Endothelial cell of umbilical vein (primary cell): ENCODE measurements at regions not wholly inside any gene's neighbourhood (a gene's known extent, or its start where the extent isn't known, plus 50 kb on each side); places are given as distances from the start of the nearest gene placed in this dataset.

Experiments used
- BruUV-seq: library from RNA; stranded (reverse); fragments of 400-500 nt; replicated peaks from 2 replicates; lab custom pipeline; 2021; lab: Mats Ljungman, UMichigan
- CTCF ChIA-PET: fragments of 300-600, 350-600 bp; sonication (Branson Sonifier 250); formaldehyde crosslinking; loops from one replicate; lab custom pipeline; 2021; ENCODE audit warnings: antibody characterized with exemption, inconsistent platforms; lab: Charles Lee
- POLR2A ChIA-PET: fragments of 300-600, 350-600 bp; sonication (Branson Sonifier 250); formaldehyde crosslinking; loops from one replicate; lab custom pipeline; 2021; ENCODE audit warnings: antibody characterized with exemption, inconsistent platforms; lab: Charles Lee
- DNase-seq: peaks from one replicate; pipeline ENCODE4 v3.0.0-alpha.2; 2011; ENCODE audit warnings: low read depth, low spot score
- FAIRE-seq: peaks from 2 replicates; lab custom pipeline; 2011; peaks lifted over from hg19 to GRCh38; lab: Jason Lieb, UNC
- H2AFZ ChIP-seq: 2 replicates; pipeline ENCODE4 v1.6.0; 2012; ENCODE audit warnings: low read depth, low read length, control low read depth, inconsistent platforms
- H3K27ac ChIP-seq: 2 replicates; pipeline ENCODE4 v1.5.1; 2011; ENCODE audit warnings: low read depth, mild to moderate bottlenecking, control low read depth, low read length, moderate library complexity; ENCODE audit not compliant: insufficient read depth
- H3K27me3 ChIP-seq, 2 experiments: 2 replicates each; pipeline versions ENCODE4 v1.6.0 to v1.6.1; 2011; ENCODE audit warnings: low read length in 2 of 2, mixed read lengths in 1 of 2; ENCODE audit not compliant: control insufficient read depth in 2 of 2, insufficient read depth in 2 of 2
- H3K36me3 ChIP-seq, 2 experiments: 2 replicates in 1 of 2; 3 replicates in 1 of 2; pipeline ENCODE4 v1.5.1; 2011; ENCODE audit warnings: low read length in 2 of 2, mild to moderate bottlenecking in 1 of 2, moderate library complexity in 1 of 2; ENCODE audit not compliant: control insufficient read depth in 2 of 2, insufficient read depth in 2 of 2; ENCODE audit errors: extremely low read depth in 1 of 2
- H3K4me1 ChIP-seq: 3 replicates; pipeline ENCODE4 v1.5.1; 2011; ENCODE audit warnings: mild to moderate bottlenecking, low read length; ENCODE audit not compliant: control insufficient read depth, insufficient read depth; ENCODE audit errors: extremely low read depth
- H3K4me2 ChIP-seq: 2 replicates; pipeline ENCODE4 v1.6.1; 2011; ENCODE audit warnings: low read length, control low read depth, mixed read lengths; ENCODE audit not compliant: insufficient read depth
- H3K4me3 ChIP-seq, 3 experiments: fragments of 200-600 bp in 1 of 3; sonication (generic), shearing (Covaris generic) in 1 of 3; replicated peaks in 1 of 3; 2 replicates each; pipeline ENCODE4 v1.5.1; 2011 to 2016; ENCODE audit warnings: control low read depth in 3 of 3, low read length in 3 of 3, mild to moderate bottlenecking in 2 of 3, inconsistent platforms in 1 of 3, low read depth in 1 of 3, moderate library complexity in 1 of 3; ENCODE audit not compliant: insufficient read depth in 1 of 3
- H3K79me2 ChIP-seq: 2 replicates; pipeline ENCODE4 v1.6.0; 2012; ENCODE audit warnings: low read length, inconsistent platforms; ENCODE audit not compliant: control insufficient read depth, insufficient read depth
- H3K9ac ChIP-seq: replicated peaks from 2 replicates; pipeline ENCODE3; 2011; ENCODE audit warnings: low read length, control low read depth; ENCODE audit not compliant: insufficient read depth; ENCODE audit errors: extremely low read depth
- H3K9me1 ChIP-seq: replicated peaks from 3 replicates; pipeline ENCODE4 v1.6.0; 2011; ENCODE audit warnings: mild to moderate bottlenecking, low read length; ENCODE audit not compliant: control insufficient read depth, insufficient read depth; ENCODE audit errors: extremely low read depth
- H3K9me3 ChIP-seq: replicated peaks from 2 replicates; pipeline ENCODE4 v1.5.1; 2012; ENCODE audit warnings: low read length, inconsistent platforms; ENCODE audit not compliant: control insufficient read depth, insufficient read depth
- H4K20me1 ChIP-seq: replicated peaks from 2 replicates; pipeline ENCODE3; 2011; ENCODE audit warnings: mild to moderate bottlenecking, low read length; ENCODE audit not compliant: control insufficient read depth, insufficient read depth; ENCODE audit errors: extremely low read depth
- EZH2 ChIP-seq: IDR thresholded peaks from 2 replicates; pipeline ENCODE4 v1.6.1; 2012; ENCODE audit warnings: borderline replicate concordance, low read depth, mild to moderate bottlenecking, moderate library complexity, low read length, inconsistent platforms; ENCODE audit not compliant: severe bottlenecking
- POLR2AphosphoS5 ChIP-seq: IDR thresholded peaks from 2 replicates; pipeline ENCODE4 v1.6.1; 2012; ENCODE audit warnings: low read depth, mild to moderate bottlenecking, control low read depth, low read length, moderate library complexity; ENCODE audit not compliant: insufficient read depth
- dilution Hi-C: fragments of 300-500 bp; cut with MboI; formaldehyde crosslinking; loops from one replicate; pipeline ENCODE4 v1.15.0; 2019; ENCODE audit warnings: low sequenced_read_pairs; ENCODE audit not compliant: extremely low pct_ligation_motif_present
- intact Hi-C: fragments of 100-400 bp; cut with micrococcal nuclease; formaldehyde crosslinking; loops from one replicate; pipeline ENCODE4 v1.10.0; 2022

GRCh38 chr2:225781991-225782390, 382.5 kb downstream of the NYAP2 start:
- intact Hi-C loops: no loop called here
- H3K4me2 ChIP-seq: no peak overlapping the region
- no peak overlapping the region for H3K9ac ChIP-seq
- no peak overlapping the region for H2AFZ ChIP-seq
- no peaks in the 10 kb centered on the region for H3K4me1 ChIP-seq
- no peak for DNase-seq
- CTCF ChIA-PET: no interaction called here
- no TSS peak for BruUV-seq
- POLR2A ChIA-PET: no interaction called here
- no peaks in the 10 kb centered on the region for H3K36me3 ChIP-seq
- no peaks in the 10 kb centered on the region for H3K9me1 ChIP-seq
- TF ChIP-seq POLR2AphosphoS5: no peak
- dilution Hi-C loops: no loop called here
- H3K27ac ChIP-seq: no peak overlapping the region
- FAIRE-seq: no peak
- no peaks in the 10 kb centered on the region for H3K27me3 ChIP-seq
- no peak overlapping the region for H3K4me3 ChIP-seq
- no peaks in the 10 kb centered on the region for H4K20me1 ChIP-seq
- no peaks in the 10 kb centered on the region for H3K9me3 ChIP-seq
- no peaks in the 10 kb centered on the region for H3K79me2 ChIP-seq

GRCh38 chr2:225781145-225781544, 381.6 kb downstream of the NYAP2 start:
- Histone ChIP-seq H3K4me2 (no peak overlapping the region), H3K9me3 (no peaks in the 10 kb centered on the region), H4K20me1 (no peaks in the 10 kb centered on the region), H3K27ac (no peak overlapping the region), H3K79me2 (no peaks in the 10 kb centered on the region), H3K9me1 (no peaks in the 10 kb centered on the region), H3K4me1 (no peaks in the 10 kb centered on the region), H3K36me3 (no peaks in the 10 kb centered on the region), H3K4me3 (no peak overlapping the region), H2AFZ (no peak overlapping the region), H3K27me3 (no peaks in the 10 kb centered on the region), H3K9ac (no peak overlapping the region)
- DNase-seq (no peak), FAIRE-seq (no peak)
- dilution Hi-C loops: no loop called here
- intact Hi-C loops: no loop called here
- no TSS peak for BruUV-seq
- POLR2A ChIA-PET: no interaction called here
- no peak for TF ChIP-seq EZH2
- CTCF ChIA-PET: interaction anchor here (1.8 kb wide), 1 partner anchor 116 kb away, joined by 5 read pairs; no protein-coding TSS in a partner anchor
